COLO668 (cell line): ENCODE measurements at regions not wholly inside any gene's neighbourhood (a gene's known extent, or its start where the extent isn't known, plus 50 kb on each side); places are given as distances from the start of the nearest gene placed in this dataset.

Experiments used
- DNase-seq: peaks from one replicate; lab custom pipeline; 2025; ENCODE audit not compliant: unreplicated experiment; lab: John Stamatoyannopoulos, UW

GRCh38 chr2:37541516-37541915 lies 129.9 kb downstream of the CDC42EP3 start:
- DNase-seq: no peak

DNA sequence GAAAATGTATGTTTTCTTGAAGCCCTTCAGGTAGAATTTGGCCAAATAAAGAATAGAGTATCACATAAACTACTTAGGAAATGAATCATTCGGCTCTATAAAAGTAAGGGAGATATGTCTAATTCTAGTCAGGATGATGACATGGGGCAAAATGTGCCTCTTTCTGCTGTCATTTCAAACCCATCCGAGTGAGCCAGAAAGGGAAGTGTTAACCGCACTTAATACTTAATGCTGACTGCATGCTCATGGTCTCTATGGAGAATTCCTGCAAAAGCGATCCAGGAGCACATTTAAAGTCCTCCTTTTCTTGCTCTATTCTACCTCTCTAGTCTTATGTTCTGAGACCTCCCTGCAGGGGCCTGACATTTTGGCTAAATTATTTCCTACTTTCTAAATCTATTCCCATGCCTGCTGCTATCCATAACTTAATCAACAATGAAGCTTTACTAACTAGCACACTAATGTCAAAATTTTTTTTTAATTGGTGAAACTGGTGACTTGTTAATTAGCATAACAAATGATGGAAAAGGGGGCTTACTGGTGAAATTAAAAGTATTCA lies 127.4 kb downstream of the CDC42EP3 start:
- DNase-seq: no peak

- no peak for DNase-seq
These were observed 126.8 kb downstream of the CDC42EP3 start for GRCh38 chr2:37544591-37545031.

DNA sequence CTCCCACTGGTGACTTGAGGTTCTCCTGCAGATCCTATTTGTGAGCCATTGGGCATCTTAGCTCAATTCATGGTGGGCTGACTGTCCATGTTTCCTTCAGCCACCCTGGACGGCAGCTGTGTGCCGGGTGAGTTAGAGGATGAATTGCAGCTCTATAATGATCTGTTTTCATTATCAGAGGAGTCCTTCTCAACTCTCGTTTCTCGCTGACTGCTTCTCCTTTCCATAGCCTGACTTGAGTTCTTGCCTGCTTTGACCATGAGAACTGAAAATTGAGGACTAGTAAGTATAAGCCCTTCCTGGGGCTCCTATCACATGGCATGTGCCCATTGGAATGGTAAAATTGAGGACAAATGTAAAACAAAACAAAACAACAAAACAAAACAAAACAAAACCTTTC lies 121.8 kb downstream of the CDC42EP3 start:
- no peak for DNase-seq

DNA sequence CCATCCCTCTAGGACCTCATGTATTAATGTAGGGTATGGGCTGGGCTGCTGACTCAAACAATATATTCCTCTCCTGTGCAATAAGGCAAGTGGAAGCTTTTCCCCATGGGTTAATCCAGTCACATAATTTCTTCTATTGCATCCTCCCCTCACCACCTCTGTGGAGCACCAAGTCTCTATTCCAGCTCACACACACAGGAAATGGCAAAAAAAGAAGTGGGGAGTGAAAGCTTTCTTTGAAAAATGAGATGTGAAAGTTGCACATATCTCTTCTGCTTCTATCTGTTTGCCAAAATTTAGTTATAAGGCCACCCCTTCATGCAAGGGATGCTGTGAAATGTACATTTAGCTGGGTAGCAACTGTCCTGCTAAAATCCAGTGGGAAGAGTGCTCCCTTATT lies 121.3 kb downstream of the CDC42EP3 start:
- no peak for DNase-seq

GRCh38 chr2:37551783-37552182 lies 119.7 kb downstream of the CDC42EP3 start:
- no peak for DNase-seq

DNA sequence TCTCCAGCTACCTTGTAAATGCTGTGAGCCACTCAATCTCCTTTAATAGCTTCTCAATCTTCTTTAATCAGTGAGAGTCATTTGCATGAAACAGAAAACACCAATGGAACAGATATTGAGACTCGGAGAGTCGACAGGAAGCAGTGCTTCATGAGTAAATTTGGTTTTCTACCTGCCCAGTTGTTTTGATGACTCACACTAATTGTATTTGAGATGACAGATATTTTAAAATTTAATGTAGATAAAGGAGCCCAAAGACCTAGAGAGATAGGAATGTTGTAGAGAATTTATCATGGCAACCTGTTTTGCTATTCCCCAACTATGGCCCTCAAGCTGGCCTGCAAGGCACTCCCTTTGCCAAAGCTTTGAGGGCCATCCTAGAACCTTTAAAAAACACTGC lies 119.1 kb downstream of the CDC42EP3 start:
- DNase-seq: no peak

DNA sequence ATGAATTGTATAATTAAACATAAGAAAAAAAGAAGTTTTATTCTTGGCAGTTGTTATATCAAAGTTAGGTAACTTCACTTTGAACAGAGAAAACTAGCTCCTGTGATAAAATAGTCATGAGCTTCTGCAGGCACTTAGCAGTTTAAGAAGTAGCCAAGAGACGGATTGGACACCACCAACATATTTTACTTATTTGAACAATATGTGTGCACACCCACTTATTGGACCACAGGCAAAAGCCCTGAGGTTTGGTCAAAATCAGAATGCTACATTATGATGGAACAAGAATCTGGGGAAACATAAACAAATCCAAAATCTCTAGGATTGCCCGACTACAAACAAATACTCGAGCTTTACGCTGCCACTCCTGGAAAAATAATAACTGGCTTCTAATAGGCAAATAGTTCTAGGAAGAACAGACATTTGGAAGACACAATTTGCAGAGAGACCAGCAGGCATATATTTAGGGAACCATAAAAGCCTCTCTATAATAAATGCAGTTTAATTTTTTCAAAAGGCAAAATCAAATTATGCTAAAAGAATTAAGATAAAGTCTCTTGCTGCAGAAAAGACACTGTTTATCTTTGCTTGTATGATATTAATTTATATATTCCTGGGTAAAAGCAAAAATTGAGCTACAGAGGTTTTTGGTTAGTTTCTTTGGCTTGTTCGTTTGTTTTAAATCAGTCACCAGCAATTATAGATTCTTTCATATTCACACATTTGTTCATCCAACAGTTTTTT lies 117.9 kb downstream of the CDC42EP3 start:
- DNase-seq: no peak

- no peak for DNase-seq
These were observed 117.3 kb downstream of the CDC42EP3 start for GRCh38 chr2:37554155-37554510.

GRCh38 chr2:37554687-37555086 lies 116.8 kb downstream of the CDC42EP3 start:
- DNase-seq: no peak

DNA sequence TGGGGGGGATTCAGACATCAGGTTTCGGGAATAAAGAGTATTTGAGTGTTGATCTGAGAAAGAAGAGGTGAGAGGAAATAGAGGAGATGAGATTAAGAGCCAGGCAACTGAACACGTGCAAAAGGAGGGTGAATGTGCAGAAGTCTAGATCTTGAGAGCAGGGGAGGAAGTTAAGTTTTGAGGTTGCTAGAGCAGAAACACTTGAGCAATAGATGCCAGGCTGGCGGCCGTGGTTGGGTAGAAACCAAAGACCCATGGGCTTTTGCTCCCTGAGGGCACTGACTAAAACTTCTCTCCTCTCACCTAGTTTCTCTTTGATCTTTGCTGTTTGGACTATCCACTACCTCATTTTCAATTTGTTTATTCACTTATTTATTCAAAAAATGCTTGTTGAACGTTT lies 116.0 kb downstream of the CDC42EP3 start:
- DNase-seq: no peak

DNA sequence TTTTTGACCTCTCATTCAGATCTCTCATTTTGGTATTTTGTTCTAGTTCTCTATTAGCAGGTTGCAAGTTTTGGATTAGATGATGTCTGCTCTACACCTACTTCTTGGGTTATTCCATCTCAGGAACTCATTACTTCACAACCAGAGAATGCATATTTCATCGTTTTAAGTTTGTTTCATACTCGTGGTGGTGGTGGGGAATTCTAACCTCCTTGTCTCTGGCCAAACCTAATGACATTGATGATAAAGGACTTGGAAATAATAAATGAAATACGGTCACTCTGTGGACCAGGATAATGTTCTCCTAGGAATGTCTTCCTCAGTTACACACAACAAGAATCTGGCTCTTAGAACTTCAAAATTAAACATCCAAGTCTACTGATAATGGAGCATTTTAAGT lies 115.2 kb downstream of the CDC42EP3 start:
- DNase-seq: no peak

GRCh38 chr2:37558623-37559022 lies 112.8 kb downstream of the CDC42EP3 start:
- no peak for DNase-seq

GRCh38 chr2:37560241-37560848 lies 111.1 kb downstream of the CDC42EP3 start:
- DNase-seq: no peak

DNA sequence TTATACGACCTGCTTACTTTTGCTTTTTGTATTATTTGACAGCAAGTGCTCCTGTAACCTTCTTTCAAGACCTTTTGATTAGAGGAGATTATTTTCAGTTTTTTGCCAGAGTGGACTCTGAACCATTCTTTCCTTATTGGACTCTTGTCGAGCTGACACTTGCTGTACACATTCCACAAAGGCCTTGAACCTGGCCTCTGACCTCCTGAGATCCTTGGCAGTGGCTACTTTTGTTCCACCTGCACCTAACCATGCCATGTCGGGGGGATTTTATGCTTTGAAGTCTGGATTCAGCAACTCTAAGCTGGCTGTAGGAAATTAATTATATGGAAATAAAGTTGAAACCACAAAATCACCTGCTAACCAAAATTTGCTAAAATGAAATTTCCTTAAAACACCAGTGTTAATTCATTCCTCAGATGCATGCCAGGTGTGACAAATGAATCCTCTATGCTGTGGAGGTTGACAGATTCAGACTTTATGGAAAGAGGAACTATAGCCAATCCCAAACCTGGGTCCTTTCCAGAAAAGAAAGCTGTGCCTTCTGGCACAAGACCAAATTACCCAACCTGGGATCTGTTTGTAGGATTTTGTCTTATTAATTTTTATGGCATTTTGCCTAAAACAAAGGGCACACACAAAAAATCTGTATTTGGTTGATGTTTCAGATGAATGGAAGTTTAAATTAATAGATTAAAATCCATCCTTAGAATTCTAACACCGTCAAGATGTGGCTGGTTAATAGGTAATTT lies 110.4 kb downstream of the CDC42EP3 start:
- no peak for DNase-seq

DNA sequence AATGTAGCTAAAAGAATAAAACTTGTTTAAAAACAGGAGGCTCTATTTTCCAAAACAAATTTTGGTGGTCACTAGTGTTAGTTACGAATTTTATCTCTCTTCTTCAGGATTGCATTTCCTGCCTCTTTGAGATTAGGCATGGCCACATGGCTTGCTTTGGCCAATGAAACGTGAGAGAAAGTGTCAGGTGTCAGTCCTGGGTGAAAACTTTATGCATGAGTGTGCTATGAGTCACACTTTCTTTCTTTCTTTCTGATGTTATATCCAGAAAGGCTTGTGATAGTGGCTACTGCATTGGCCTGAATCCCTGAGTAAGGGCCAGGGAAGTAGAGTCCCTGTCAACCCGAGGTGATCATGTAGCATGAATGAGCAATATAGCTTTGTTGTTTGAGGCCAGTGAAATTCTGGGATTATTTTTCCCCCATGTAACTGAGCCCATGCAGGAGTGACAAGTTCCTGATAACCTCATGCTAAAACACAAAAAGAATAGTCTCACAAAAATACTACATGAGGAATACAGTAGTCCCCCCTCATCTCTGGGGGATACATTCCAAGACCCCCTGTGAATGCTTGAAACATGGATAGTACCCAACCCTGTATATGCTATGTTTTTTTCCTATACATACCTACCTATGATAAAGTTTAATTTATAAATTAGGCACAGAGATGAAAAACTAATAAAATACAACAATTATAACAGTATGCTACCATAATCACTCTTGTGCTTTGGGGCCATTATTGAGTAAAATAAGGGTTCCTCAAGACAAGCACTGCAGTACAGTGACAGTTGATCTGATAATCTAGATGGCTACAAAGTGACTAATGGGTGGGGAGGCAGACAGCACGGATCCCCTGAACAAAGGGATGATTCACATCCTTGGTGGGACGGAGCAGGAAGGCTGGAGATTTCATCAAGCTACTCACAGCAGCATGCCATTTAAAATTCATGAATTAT lies 109.5 kb downstream of the CDC42EP3 start:
- no peak for DNase-seq

GRCh38 chr2:37563375-37564015 lies 107.9 kb downstream of the CDC42EP3 start:
- DNase-seq: no peak

- DNase-seq: no peak
These were observed 107.1 kb downstream of the CDC42EP3 start for GRCh38 chr2:37564356-37564755.

DNA sequence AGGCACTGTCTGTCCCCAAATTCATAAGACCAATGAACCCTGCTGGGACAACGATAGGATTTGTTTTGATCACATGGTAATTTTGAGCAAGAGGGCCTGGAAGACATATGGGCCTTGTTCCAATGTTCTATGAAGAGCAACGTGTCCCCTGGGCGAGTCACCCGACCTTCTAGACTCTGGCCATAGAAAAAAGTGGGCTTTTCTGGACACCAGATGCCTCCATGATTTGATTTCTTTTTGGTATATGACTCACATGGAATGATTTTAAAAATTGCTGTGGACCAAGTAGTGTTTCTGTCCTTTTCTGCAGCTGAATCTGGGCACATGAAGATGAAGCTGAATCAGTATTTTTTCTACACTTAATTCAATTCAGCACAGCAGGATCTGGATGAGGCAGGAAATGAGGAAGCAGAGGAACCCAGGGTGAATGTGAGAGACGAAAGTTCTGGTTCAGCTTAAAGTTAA lies 104.9 kb downstream of the CDC42EP3 start:
- no peak for DNase-seq

DNA sequence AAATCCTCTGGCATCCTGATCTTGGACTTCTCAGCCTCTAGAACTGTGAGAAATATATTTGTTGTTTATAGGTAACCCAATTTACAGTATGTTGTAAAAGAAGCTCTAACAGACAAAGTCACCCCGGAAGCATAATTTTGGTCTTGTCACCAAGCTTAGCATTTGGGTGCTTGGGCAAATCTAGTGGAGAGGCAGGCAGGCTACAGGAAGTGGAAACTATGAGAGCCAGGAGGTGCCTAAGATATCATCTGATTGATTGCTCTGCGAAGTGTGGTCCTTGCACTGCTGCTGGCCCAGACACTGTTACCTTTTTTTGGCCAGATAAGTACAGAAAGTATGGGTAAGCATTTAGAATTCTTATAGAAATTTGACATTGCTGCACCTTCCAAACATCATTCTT lies 102.9 kb downstream of the CDC42EP3 start:
- no peak for DNase-seq
